IMR-90 (cell line): ENCODE measurements at regions not wholly inside any gene's neighbourhood (a gene's known extent, or its start where the extent isn't known, plus 50 kb on each side); places are given as distances from the start of the nearest gene placed in this dataset.

Experiments used
- ATAC-seq: fragments of 200-7000 bp; cut with Tn5 transposase; 2 replicates; pipeline ENCODE4 v1.9.1; 2020; ENCODE audit warnings: low read depth, mild to moderate bottlenecking, moderate library complexity
- BruUV-seq: library from RNA; stranded (reverse); fragments of 400-500 nt; replicated peaks from 2 replicates; lab custom pipeline; 2021; lab: Mats Ljungman, UMichigan
- CTCF ChIA-PET: fragments of 300-600 bp; formaldehyde crosslinking; extraction: SDS; loops from one replicate; lab custom pipeline; 2021; ENCODE audit warnings: antibody characterized with exemption; lab: Yijun Ruan, JAX
- POLR2A ChIA-PET: fragments of 300-600 bp; sonication (Branson Sonifier 250); formaldehyde crosslinking; loops from one replicate; lab custom pipeline; 2022; ENCODE audit warnings: antibody characterized with exemption; ENCODE audit not compliant: unreplicated experiment; lab: Charles Lee
- DNase-seq: peaks from one replicate; pipeline ENCODE4 v3.0.0; 2013
- H2AFZ ChIP-seq: replicated peaks from 2 replicates; pipeline ENCODE3; 2013; ENCODE audit warnings: low read length, mild to moderate bottlenecking; ENCODE audit not compliant: poor library complexity
- H2AK5ac ChIP-seq: 2 replicates; pipeline ENCODE4 v1.6.1; 2013; ENCODE audit warnings: low read depth, low read length, inconsistent platforms
- H2AK9ac ChIP-seq: replicated peaks from 2 replicates; pipeline ENCODE3; 2013; ENCODE audit warnings: mild to moderate bottlenecking, low read depth, low read length, moderate library complexity; ENCODE audit not compliant: poor library complexity
- H2BK120ac ChIP-seq: 2 replicates; pipeline ENCODE4 v1.6.1; 2013; ENCODE audit warnings: low read depth, low read length, inconsistent platforms
- H2BK15ac ChIP-seq: 3 replicates; pipeline ENCODE4 v1.6.1; 2013; ENCODE audit warnings: low read depth, low read length, inconsistent platforms
- H2BK20ac ChIP-seq: 2 replicates; pipeline ENCODE4 v1.6.1; 2013; ENCODE audit warnings: low read depth, mild to moderate bottlenecking, inconsistent platforms, low read length, moderate library complexity
- H2BK5ac ChIP-seq: 2 replicates; pipeline ENCODE4 v1.6.1; 2013; ENCODE audit warnings: mild to moderate bottlenecking, low read depth, low read length, inconsistent platforms; ENCODE audit not compliant: poor library complexity, severe bottlenecking
- H3K14ac ChIP-seq: replicated peaks from 2 replicates; pipeline ENCODE4 v1.6.1; 2013; ENCODE audit warnings: low read depth, low read length, inconsistent platforms
- H3K18ac ChIP-seq: 2 replicates; pipeline ENCODE4 v1.6.1; 2013; ENCODE audit warnings: low read depth, low read length, control low read depth
- H3K23ac ChIP-seq: 2 replicates; pipeline ENCODE4 v1.6.1; 2013; ENCODE audit warnings: low read depth, low read length, inconsistent platforms
- H3K27ac ChIP-seq: 2 replicates; pipeline ENCODE4 v1.5.1; 2013; ENCODE audit warnings: mild to moderate bottlenecking, control low read depth, low read length; ENCODE audit not compliant: insufficient read depth
- H3K27me3 ChIP-seq: 2 replicates; pipeline ENCODE4 v1.6.1; 2013; ENCODE audit warnings: low read length; ENCODE audit not compliant: control insufficient read depth, insufficient read depth
- H3K36me3 ChIP-seq: 2 replicates; pipeline ENCODE4 v1.6.1; 2013; ENCODE audit warnings: low read length, mixed read lengths; ENCODE audit not compliant: control insufficient read depth, insufficient read depth
- H3K4ac ChIP-seq: 2 replicates; pipeline ENCODE4 v1.6.1; 2013; ENCODE audit warnings: low read depth, low read length, inconsistent platforms
- H3K4me1 ChIP-seq: 2 replicates; pipeline ENCODE4 v1.6.1; 2013; ENCODE audit warnings: low read length, mixed read lengths; ENCODE audit not compliant: control insufficient read depth, insufficient read depth
- H3K4me2 ChIP-seq: 2 replicates; pipeline ENCODE4 v1.6.1; 2013; ENCODE audit warnings: low read depth, mild to moderate bottlenecking, control low read depth, low read length, moderate library complexity
- H3K4me3 ChIP-seq: 2 replicates; pipeline ENCODE4 v1.5.1; 2013; ENCODE audit warnings: low read depth, mild to moderate bottlenecking, control low read depth, low read length, moderate library complexity; ENCODE audit not compliant: insufficient read depth
- H3K56ac ChIP-seq: 2 replicates; pipeline ENCODE4 v1.6.1; 2013; ENCODE audit warnings: low read length, inconsistent platforms; ENCODE audit not compliant: insufficient read depth; ENCODE audit errors: extremely low read depth
- H3K79me1 ChIP-seq, 2 experiments: 2 replicates each; pipeline ENCODE4 v1.6.1; 2013; ENCODE audit warnings: low read length in 2 of 2, inconsistent platforms in 1 of 2, low read depth in 1 of 2
- H3K9ac ChIP-seq: 2 replicates; pipeline ENCODE4 v1.6.1; 2013; ENCODE audit warnings: low read depth, low read length, control low read depth
- H3K9me1 ChIP-seq: 2 replicates; pipeline ENCODE4 v1.6.1; 2013; ENCODE audit warnings: low read length, inconsistent platforms; ENCODE audit not compliant: insufficient read depth
- H3K9me3 ChIP-seq: 2 replicates; pipeline ENCODE4 v1.6.1; 2013; ENCODE audit warnings: low read length; ENCODE audit not compliant: control insufficient read depth, insufficient read depth
- H4K20me1 ChIP-seq: 2 replicates; pipeline ENCODE4 v1.6.1; 2013; ENCODE audit warnings: low read length, inconsistent platforms; ENCODE audit not compliant: insufficient read depth
- H4K5ac ChIP-seq: 2 replicates; pipeline ENCODE4 v1.6.1; 2013; ENCODE audit warnings: mild to moderate bottlenecking, low read depth, low read length, control low read depth
- H4K8ac ChIP-seq, 2 experiments: 2 replicates each; pipeline ENCODE4 v1.6.1; 2013; ENCODE audit warnings: low read depth in 2 of 2, low read length in 2 of 2, control low read depth in 1 of 2, inconsistent platforms in 1 of 2
- H4K91ac ChIP-seq: 2 replicates; pipeline ENCODE4 v1.6.1; 2013; ENCODE audit warnings: low read depth, low read length, inconsistent platforms; ENCODE audit not compliant: insufficient read depth
- CEBPB ChIP-seq: IDR thresholded peaks from 2 replicates; pipeline ENCODE4 v1.6.1; 2012; ENCODE audit warnings: low read depth, low read length, improper control_type of control experiment
- WGBS, 2 experiments: methylation state at CpG; one replicate each; pipeline versions ENCODE4 v1.1.5 to v1.1.7; 2013; ENCODE audit warnings: missing lambda C conversion rate in 2 of 2; ENCODE audit not compliant: insufficient read length in 1 of 2; ENCODE audit errors: extremely low coverage in 2 of 2; 5-methylcytosine and 5-hydroxymethylcytosine counted together
- dilution Hi-C: fragments of 300-500 bp; cut with HindIII; formaldehyde crosslinking; loops from one replicate; pipeline ENCODE4 v1.14.3; 2018; ENCODE audit warnings: low sequenced_read_pairs; ENCODE audit not compliant: unreplicated experiment
- in situ Hi-C: fragments of 300-500 bp; cut with MboI; formaldehyde crosslinking; loops from 3 replicates; pipeline ENCODE4 v1.14.3; 2019; ENCODE audit warnings: low sequenced_read_pairs, inconsistent platforms, mixed read lengths
- intact Hi-C: fragments of 100-400 bp; cut with micrococcal nuclease; formaldehyde crosslinking; loops from 2 replicates; pipeline ENCODE4 v1.10.0; 2022
- TF ChIP-seq, protein P1 (sequence below): fragments of 150-350 bp; IDR thresholded peaks from 2 replicates; pipeline ENCODE4 v1.6.1; 2017; ENCODE audit warnings: mild to moderate bottlenecking, antibody characterized with exemption, low read length, low read depth

DNA sequence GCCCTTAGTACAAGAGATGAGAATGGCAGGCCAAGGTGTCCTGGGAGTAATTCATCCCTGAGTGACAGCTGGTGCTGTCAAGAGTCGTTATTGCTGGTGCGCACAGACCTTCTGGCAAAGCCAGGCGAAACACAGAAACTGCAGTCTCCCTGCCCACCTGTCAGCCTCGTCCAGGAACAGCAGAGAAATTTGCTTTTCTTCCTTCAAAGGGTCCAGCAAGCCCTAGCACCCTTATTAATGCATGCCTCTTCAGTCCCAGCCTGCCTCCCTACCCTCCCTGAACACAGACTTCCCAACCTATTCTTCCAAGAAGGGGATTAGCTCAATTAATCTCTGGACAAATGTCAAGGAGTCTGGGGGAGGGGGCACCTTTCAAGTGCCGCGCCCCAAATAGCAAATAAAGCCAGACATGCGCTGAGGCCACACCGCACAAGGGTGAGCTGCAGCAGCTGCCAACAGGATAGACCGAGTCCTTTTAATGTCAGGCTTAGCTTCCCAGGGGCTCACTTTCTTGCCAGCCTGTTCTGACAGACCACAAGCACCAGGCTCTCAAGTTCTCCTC is 250.7 kb upstream of the RASGEF1B start:
- in situ Hi-C loops (no loop called here), intact Hi-C loops (no loop called here), dilution Hi-C loops (no loop called here)
- ChIA-PET POLR2A (no interaction called here), CTCF (no interaction called here)
- H3K4me1 ChIP-seq: no peaks in the 10 kb centered on the region
- no peak overlapping the region for H3K56ac ChIP-seq
- H2BK15ac ChIP-seq: no peak overlapping the region
- H3K79me1 ChIP-seq: no peaks in the 10 kb centered on the region
- no peak overlapping the region for H3K27ac ChIP-seq
- DNase-seq (no peak), ATAC-seq (no peak)
- H3K9me3 ChIP-seq: no peaks in the 10 kb centered on the region
- no peak overlapping the region for H3K14ac ChIP-seq
- no peak overlapping the region for H3K4me2 ChIP-seq
- H3K23ac ChIP-seq: no peak overlapping the region
- H2AK5ac ChIP-seq: no peak overlapping the region
- H4K20me1 ChIP-seq: no peaks in the 10 kb centered on the region
- 30% methylated on average over 4 of the region's 9 CpGs; no CpG with 5 or more reads in 1 of the 2 experiments for WGBS, 2 experiments
- H3K9me1 ChIP-seq: no peaks in the 10 kb centered on the region
- H3K4me3 ChIP-seq: no peak overlapping the region
- BruUV-seq: no TSS peak
- no peak overlapping the region for H4K5ac ChIP-seq
- no peak overlapping the region for H3K18ac ChIP-seq
- H2BK20ac ChIP-seq: no peak overlapping the region
- no peak overlapping the region for H2BK120ac ChIP-seq
- H4K8ac ChIP-seq: no peak overlapping the region
- no peak overlapping the region for H2AK9ac ChIP-seq
- H3K9ac ChIP-seq: no peak overlapping the region
- no peaks in the 10 kb centered on the region for H3K36me3 ChIP-seq
- H3K4ac ChIP-seq: no peak overlapping the region
- TF ChIP-seq, protein P1, sequence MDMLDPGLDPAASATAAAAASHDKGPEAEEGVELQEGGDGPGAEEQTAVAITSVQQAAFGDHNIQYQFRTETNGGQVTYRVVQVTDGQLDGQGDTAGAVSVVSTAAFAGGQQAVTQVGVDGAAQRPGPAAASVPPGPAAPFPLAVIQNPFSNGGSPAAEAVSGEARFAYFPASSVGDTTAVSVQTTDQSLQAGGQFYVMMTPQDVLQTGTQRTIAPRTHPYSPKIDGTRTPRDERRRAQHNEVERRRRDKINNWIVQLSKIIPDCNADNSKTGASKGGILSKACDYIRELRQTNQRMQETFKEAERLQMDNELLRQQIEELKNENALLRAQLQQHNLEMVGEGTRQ: no peak
- no peak for TF ChIP-seq CEBPB
- H2BK5ac ChIP-seq: no peak overlapping the region
- no peak overlapping the region for H2AFZ ChIP-seq
- no peaks in the 10 kb centered on the region for H3K27me3 ChIP-seq
- H4K91ac ChIP-seq: no peak overlapping the region
